GM21526 (cell line): ENCODE measurements at regions not wholly inside any gene's neighbourhood (a gene's known extent, or its start where the extent isn't known, plus 50 kb on each side); places are given as distances from the start of the nearest gene placed in this dataset.
"Not testable (repeated sequence)": the region's sequence is repeated elsewhere in the genome, so short reads cannot be mapped to it uniquely, and the experiment has no call there.

Experiments
- ATAC-seq: cut with Tn5 transposase; IDR thresholded peaks from one replicate; pipeline ENCODE4 v1.9.1; 2021; ENCODE audit warnings: moderate library complexity; ENCODE audit not compliant: unreplicated experiment, low FRiP score

- no peak for ATAC-seq
These were observed 1587.6 kb upstream of the C9orf72 start for GRCh38 chr9:29160763-29161353.

- ATAC-seq, result no peak
These were observed 1600.9 kb upstream of the C9orf72 start for GRCh38 chr9:29174136-29174535.

GRCh38 chr9:29176231-29176630 is 1603.0 kb upstream of the C9orf72 start:
- no peak for ATAC-seq

GRCh38 chr9:29176786-29177185 is 1603.5 kb upstream of the C9orf72 start:
- no peak for ATAC-seq

- ATAC-seq, result no peak
These were observed 1610.7 kb upstream of the C9orf72 start for GRCh38 chr9:29183971-29184370.

- ATAC-seq, result not testable (repeated sequence)
These were observed 1615.5 kb upstream of the C9orf72 start for GRCh38 chr9:29188771-29189170.

- not testable (repeated sequence) for ATAC-seq
These were observed 1615.9 kb upstream of the C9orf72 start for GRCh38 chr9:29189221-29189620.

GRCh38 chr9:29198861-29199260 is 1625.6 kb upstream of the C9orf72 start:
- no peak for ATAC-seq

GRCh38 chr9:29199975-29200374 is 1626.7 kb upstream of the C9orf72 start:
- ATAC-seq, result no peak

GRCh38 chr9:29200650-29201049 is 1627.4 kb upstream of the C9orf72 start:
- ATAC-seq, result no peak

- no peak for ATAC-seq
These were observed 1630.1 kb upstream of the C9orf72 start for GRCh38 chr9:29203244-29203930.

GRCh38 chr9:29208670-29209069 is 1635.4 kb upstream of the C9orf72 start:
- ATAC-seq, result no peak

GRCh38 chr9:29209748-29210291 is 1636.5 kb upstream of the C9orf72 start:
- ATAC-seq, result no peak

- no peak for ATAC-seq
These were observed 1637.8 kb upstream of the C9orf72 start for GRCh38 chr9:29211003-29211579.

GRCh38 chr9:29211580-29212396 is 1638.5 kb upstream of the C9orf72 start:
- ATAC-seq, result peak; percentile 87

GRCh38 chr9:29212397-29213387 is 1639.4 kb upstream of the C9orf72 start:
- ATAC-seq, result no peak

GRCh38 chr9:29213417-29214153 is 1640.3 kb upstream of the C9orf72 start, which contains the start of gene LINGO2:
TSS of gene LINGO2 (minus strand) at chr9:29213601.
- no peak for ATAC-seq

- ATAC-seq, result no peak
These were observed 1640.9 kb upstream of the C9orf72 start for GRCh38 chr9:29214154-29214689.
